Stomach (tissue), 4 donors: ENCODE measurements at regions not wholly inside any gene's neighbourhood (a gene's known extent, or its start where the extent isn't known, plus 50 kb on each side); places are given as distances from the start of the nearest gene placed in this dataset.

Experiments
- EP300 ChIP-seq: sonication (generic); formaldehyde crosslinking; IDR thresholded peaks from one replicate; pipeline ENCODE4 v1.6.1; 2017; ENCODE audit warnings: antibody characterized with exemption
- POLR2A ChIP-seq, 4 donors: fragments of 450-650 bp; IDR thresholded peaks; one replicate each; pipeline ENCODE4 v1.6.1; 2016; ENCODE audit warnings: antibody characterized with exemption in 4 of 4, control low read depth in 2 of 4, mild to moderate bottlenecking in 1 of 4, moderate library complexity in 1 of 4
- TF ChIP-seq, protein P1 (sequence below), 7 experiments: fragments of 450-650 bp in 4 of 7; fragments of 200-600 bp in 3 of 7; sonication (generic) in 3 of 7; IDR thresholded peaks; one replicate each; pipeline ENCODE4 v1.5.1; 2016 to 2019; ENCODE audit warnings: antibody characterized with exemption in 7 of 7, control low read depth in 2 of 7, mild to moderate bottlenecking in 1 of 7

DNA sequence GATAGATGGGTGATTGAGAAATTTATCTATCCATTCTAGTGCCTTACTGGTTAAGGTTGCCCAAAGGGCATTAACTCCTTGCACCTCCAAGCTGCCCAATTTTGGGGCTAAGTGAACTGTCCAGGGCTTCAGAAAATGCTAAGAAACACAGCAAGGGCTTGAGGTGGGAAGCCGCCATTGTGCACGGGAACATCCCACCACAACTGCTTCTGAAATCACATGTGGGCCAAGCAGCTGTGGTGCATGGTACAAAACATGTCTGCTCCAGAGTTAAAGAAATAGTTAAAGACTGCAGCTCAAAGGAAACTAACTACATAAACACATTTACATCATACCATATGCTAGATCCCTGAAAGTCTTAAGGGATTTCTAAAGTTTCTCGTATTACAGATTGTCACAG, 144.3 kb upstream of the NDST3 start:
- TF ChIP-seq POLR2A (IDR thresholded peaks at IDR 0.05) (no peak), EP300 (no peak)
- TF ChIP-seq, protein P1, sequence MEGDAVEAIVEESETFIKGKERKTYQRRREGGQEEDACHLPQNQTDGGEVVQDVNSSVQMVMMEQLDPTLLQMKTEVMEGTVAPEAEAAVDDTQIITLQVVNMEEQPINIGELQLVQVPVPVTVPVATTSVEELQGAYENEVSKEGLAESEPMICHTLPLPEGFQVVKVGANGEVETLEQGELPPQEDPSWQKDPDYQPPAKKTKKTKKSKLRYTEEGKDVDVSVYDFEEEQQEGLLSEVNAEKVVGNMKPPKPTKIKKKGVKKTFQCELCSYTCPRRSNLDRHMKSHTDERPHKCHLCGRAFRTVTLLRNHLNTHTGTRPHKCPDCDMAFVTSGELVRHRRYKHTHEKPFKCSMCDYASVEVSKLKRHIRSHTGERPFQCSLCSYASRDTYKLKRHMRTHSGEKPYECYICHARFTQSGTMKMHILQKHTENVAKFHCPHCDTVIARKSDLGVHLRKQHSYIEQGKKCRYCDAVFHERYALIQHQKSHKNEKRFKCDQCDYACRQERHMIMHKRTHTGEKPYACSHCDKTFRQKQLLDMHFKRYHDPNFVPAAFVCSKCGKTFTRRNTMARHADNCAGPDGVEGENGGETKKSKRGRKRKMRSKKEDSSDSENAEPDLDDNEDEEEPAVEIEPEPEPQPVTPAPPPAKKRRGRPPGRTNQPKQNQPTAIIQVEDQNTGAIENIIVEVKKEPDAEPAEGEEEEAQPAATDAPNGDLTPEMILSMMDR (IDR thresholded peaks at IDR 0.05), result no peak
